Thoracic aorta (tissue), 2 donors: ENCODE measurements at regions not wholly inside any gene's neighbourhood (a gene's known extent, or its start where the extent isn't known, plus 50 kb on each side); places are given as distances from the start of the nearest gene placed in this dataset.

Experiments used
- ATAC-seq: fragments of 150-250 bp; one replicate; pipeline ENCODE4 v1.8.0; 2017; ENCODE audit warnings: low read depth; ENCODE audit not compliant: insufficient number of reproducible peaks, low FRiP score
- DNase-seq: peaks from one replicate; pipeline ENCODE4 v3.0.0-alpha.2; 2020; ENCODE audit warnings: low spot score
- H3K27ac ChIP-seq, 2 donors: fragments of 200-600 bp; sonication (generic); 1 replicate in 1 of 2; 2 replicates in 1 of 2; pipeline ENCODE4 v1.5.1; 2016; ENCODE audit warnings: mild to moderate bottlenecking in 2 of 2, moderate library complexity in 2 of 2
- H3K27me3 ChIP-seq: fragments of 200-600 bp; sonication (generic); replicated peaks from 2 replicates; pipeline ENCODE4 v1.6.0; 2016; ENCODE audit warnings: mild to moderate bottlenecking; ENCODE audit not compliant: insufficient read depth
- H3K36me3 ChIP-seq: fragments of 200-600 bp; sonication (generic); one replicate; pipeline ENCODE4 v1.5.1; 2016
- H3K4me1 ChIP-seq, 2 donors: fragments of 200-600 bp; sonication (generic); 1 replicate in 1 of 2; 2 replicates in 1 of 2; pipeline versions ENCODE4 v1.5.1 to v1.6.0; 2016; ENCODE audit warnings: low read depth in 2 of 2, mild to moderate bottlenecking in 1 of 2; ENCODE audit not compliant: control insufficient read depth in 1 of 2
- H3K4me3 ChIP-seq: fragments of 200-600 bp; sonication (generic); 2 replicates; pipeline ENCODE4 v1.5.1; 2016; ENCODE audit warnings: mild to moderate bottlenecking
- H3K9me3 ChIP-seq: fragments of 200-600 bp; sonication (generic); 2 replicates; pipeline ENCODE4 v1.5.1; 2016
- TF ChIP-seq, protein P1 (sequence below): fragments of 200-600 bp; sonication (generic); IDR thresholded peaks from one replicate; pipeline ENCODE4 v1.5.1; 2019; ENCODE audit warnings: antibody characterized with exemption

DNA sequence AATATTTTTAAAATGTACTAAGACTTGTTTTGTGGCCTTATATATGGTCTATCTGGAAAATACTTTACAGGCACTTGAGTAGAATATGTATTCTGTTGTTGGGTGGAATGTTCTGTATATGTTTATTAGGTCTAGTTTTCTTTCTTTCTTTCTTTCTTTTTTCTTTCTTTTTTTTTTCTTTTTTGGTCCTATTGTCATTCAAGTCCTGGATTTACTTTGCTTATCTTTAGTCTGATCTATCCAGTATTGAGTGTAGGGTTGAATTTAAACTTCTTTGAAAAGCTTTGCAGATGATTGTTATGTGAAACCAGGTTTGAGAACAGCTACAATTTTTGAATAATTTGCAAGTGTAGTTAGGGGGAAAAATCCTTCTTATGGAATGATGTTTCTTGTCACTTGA is 67.1 kb upstream of the GRIK2 start:
- H3K27me3 ChIP-seq, result no peaks in the 10 kb centered on the region
- TF ChIP-seq, protein P1, sequence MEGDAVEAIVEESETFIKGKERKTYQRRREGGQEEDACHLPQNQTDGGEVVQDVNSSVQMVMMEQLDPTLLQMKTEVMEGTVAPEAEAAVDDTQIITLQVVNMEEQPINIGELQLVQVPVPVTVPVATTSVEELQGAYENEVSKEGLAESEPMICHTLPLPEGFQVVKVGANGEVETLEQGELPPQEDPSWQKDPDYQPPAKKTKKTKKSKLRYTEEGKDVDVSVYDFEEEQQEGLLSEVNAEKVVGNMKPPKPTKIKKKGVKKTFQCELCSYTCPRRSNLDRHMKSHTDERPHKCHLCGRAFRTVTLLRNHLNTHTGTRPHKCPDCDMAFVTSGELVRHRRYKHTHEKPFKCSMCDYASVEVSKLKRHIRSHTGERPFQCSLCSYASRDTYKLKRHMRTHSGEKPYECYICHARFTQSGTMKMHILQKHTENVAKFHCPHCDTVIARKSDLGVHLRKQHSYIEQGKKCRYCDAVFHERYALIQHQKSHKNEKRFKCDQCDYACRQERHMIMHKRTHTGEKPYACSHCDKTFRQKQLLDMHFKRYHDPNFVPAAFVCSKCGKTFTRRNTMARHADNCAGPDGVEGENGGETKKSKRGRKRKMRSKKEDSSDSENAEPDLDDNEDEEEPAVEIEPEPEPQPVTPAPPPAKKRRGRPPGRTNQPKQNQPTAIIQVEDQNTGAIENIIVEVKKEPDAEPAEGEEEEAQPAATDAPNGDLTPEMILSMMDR, result no peak
- H3K4me1 ChIP-seq, result no peaks in the 10 kb centered on the region
- ATAC-seq (no peak), DNase-seq (no peak)
- no peaks in the 10 kb centered on the region for H3K36me3 ChIP-seq
- H3K27ac ChIP-seq, result no peak overlapping the region
- no peak overlapping the region for H3K4me3 ChIP-seq
- H3K9me3 ChIP-seq, result no peaks in the 10 kb centered on the region

DNA sequence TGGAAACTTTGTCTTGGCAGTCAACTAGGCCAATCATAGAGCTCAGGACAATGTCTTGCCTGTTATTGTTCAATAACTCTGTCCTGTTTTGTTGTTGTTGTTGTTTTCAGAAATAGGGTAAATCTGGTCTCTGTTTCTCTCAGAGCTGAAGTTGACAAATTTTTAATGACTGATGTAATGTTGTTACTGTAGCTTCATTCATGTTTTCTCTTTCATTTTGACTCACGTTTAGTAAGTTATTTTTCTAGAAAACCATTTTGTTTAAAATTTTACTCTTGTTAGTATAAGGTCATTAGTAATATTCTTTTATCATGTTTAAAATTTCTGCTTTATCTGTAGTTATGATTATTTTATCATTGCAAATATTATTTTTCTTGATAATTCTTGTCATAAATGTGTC is 51.6 kb upstream of the GRIK2 start:
- H3K4me3 ChIP-seq, result no peak overlapping the region
- no peaks in the 10 kb centered on the region for H3K9me3 ChIP-seq
- DNase-seq, result no peak
- no peaks in the 10 kb centered on the region for H3K36me3 ChIP-seq
- H3K27me3 ChIP-seq, result no peaks in the 10 kb centered on the region
- no peak for ATAC-seq
- H3K4me1 ChIP-seq, result no peaks in the 10 kb centered on the region
- TF ChIP-seq, protein P1, result no peak
- H3K27ac ChIP-seq, result no peak overlapping the region
